Stimulated activated CD4-positive, alpha-beta T cell treated with anti-CD3 and anti-CD28 coated beads, Interleukin-12 subunit alpha, Interleukin-12 subunit beta, amount 100 ng/mL, for 48 hours (primary cell): ENCODE measurements at regions not wholly inside any gene's neighbourhood (a gene's known extent, or its start where the extent isn't known, plus 50 kb on each side); places are given as distances from the start of the nearest gene placed in this dataset.

Source experiments
- DNase-seq, 3 donors: peaks; one replicate each; pipeline ENCODE4 v3.0.0-alpha.2; 2020; ENCODE audit warnings: low read depth in 2 of 3, low spot score in 1 of 3

GRCh38 chr22:34045311-34045710 lies 125.0 kb upstream of the LARGE1 start:
- DNase-seq, result no peak

GRCh38 chr22:34055525-34056200 lies 135.4 kb upstream of the LARGE1 start:
- no peak for DNase-seq

GRCh38 chr22:34057726-34058125 lies 137.4 kb upstream of the LARGE1 start:
- no peak for DNase-seq

GRCh38 chr22:34064696-34065095 lies 144.4 kb upstream of the LARGE1 start:
- DNase-seq, result no peak

- DNase-seq, result no peak
These were observed 146.8 kb upstream of the LARGE1 start for GRCh38 chr22:34067031-34067430.

GRCh38 chr22:34068001-34068400 lies 147.7 kb upstream of the LARGE1 start:
- DNase-seq, result no peak

- no peak for DNase-seq
These were observed 149.8 kb upstream of the LARGE1 start for GRCh38 chr22:34070051-34070450.

- no peak for DNase-seq
These were observed 150.3 kb upstream of the LARGE1 start for GRCh38 chr22:34070531-34070930.

- no peak for DNase-seq
These were observed 152.3 kb upstream of the LARGE1 start for GRCh38 chr22:34072585-34072984.

GRCh38 chr22:34080433-34080832 lies 160.2 kb upstream of the LARGE1 start:
- no peak for DNase-seq

GRCh38 chr22:34096770-34097169 lies 176.5 kb upstream of the LARGE1 start:
- DNase-seq, result no peak

- no peak for DNase-seq
These were observed 179.0 kb upstream of the LARGE1 start for GRCh38 chr22:34099278-34099677.

GRCh38 chr22:34102633-34103032 lies 182.4 kb upstream of the LARGE1 start:
- no peak for DNase-seq

- peak; percentile 13 to 19 (median 16) for DNase-seq
These were observed 185.3 kb upstream of the LARGE1 start for GRCh38 chr22:34105461-34106062.

- DNase-seq, result no peak
These were observed 187.9 kb upstream of the LARGE1 start for GRCh38 chr22:34108168-34108567.

GRCh38 chr22:34111210-34111824 lies 191.0 kb upstream of the LARGE1 start:
- peak in 1 of 3 donors; percentile 7 for DNase-seq

GRCh38 chr22:34113381-34113780 lies 193.1 kb upstream of the LARGE1 start:
- DNase-seq, result no peak

GRCh38 chr22:34114406-34114805 lies 194.1 kb upstream of the LARGE1 start:
- DNase-seq, result no peak

- DNase-seq, result no peak
These were observed 195.4 kb upstream of the LARGE1 start for GRCh38 chr22:34115722-34116121.

- no peak for DNase-seq
These were observed 195.8 kb upstream of the LARGE1 start for GRCh38 chr22:34116126-34116525.

- no peak for DNase-seq
These were observed 201.8 kb upstream of the LARGE1 start for GRCh38 chr22:34122042-34122441.

GRCh38 chr22:34129691-34130486 lies 209.6 kb upstream of the LARGE1 start:
- no peak for DNase-seq
